HG02678 (cell line): ENCODE measurements at regions not wholly inside any gene's neighbourhood (a gene's known extent, or its start where the extent isn't known, plus 50 kb on each side); places are given as distances from the start of the nearest gene placed in this dataset.
"Not testable (repeated sequence)": the region's sequence is repeated elsewhere in the genome, so short reads cannot be mapped to it uniquely, and the experiment has no call there.

Experiments used
- ATAC-seq: cut with Tn5 transposase; IDR thresholded peaks from one replicate; pipeline ENCODE4 v1.9.1; 2021; ENCODE audit warnings: mild to moderate bottlenecking, moderate library complexity; ENCODE audit not compliant: unreplicated experiment

DNA sequence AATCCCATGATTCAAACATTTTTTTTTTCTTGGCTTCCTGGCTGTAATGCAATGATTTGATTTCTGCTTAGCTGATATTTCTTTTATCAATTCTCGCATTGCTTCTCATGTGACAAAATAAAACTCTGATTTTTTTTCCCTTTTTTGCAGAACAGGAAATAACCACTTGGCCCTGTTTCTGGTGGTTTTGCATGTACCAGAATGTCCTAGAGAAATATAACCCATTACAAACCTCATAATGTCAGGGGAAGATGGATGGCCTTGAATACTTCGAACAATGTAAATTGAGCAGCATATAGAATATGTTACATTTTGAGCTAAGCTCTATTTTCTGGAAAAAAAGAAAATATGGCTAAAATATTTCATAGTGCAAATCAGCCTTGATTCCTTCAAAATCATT lies 275.6 kb downstream of the RAP2B start:
- no peak for ATAC-seq

DNA sequence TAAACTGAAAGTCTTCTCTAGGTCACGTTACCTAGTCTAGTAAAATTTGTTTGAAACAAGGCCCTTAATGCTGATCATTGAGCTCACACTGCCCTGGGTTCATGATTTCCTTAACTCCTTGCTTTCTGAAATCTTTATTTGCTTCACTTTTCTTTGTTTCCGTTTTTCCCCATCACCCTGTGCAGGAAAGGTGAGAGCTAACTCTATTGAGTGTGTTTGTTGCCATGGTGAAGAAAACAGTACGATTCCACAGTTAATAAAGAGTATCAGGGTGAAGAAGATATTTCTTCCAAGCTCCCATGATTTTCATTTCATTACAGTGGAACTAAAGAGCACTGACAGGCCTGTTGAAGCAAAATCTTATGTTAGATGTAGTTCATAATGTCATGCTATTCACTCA lies 276.2 kb downstream of the RAP2B start:
- ATAC-seq: no peak

GRCh38 chr3:153439780-153440179 lies 277.8 kb downstream of the RAP2B start:
- ATAC-seq: no peak

DNA sequence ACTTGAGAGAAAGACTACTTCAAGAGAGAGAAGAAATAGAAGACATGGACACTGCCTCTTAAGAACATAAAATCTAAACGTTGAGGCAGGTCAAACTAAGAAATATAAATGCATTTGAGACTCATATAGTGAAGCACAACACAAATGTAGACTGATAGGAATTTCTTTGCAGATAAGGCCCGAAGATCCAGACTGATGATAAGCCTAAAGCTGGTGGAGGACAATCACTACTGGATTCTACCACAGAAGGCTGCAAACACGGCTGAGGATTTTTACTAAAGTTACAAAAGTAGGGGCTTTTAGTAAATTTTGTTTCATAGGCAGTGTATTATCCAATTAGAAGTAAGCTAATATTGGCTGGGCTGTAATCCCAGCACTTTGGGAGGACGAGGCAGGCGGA lies 278.3 kb downstream of the RAP2B start:
- ATAC-seq: no peak

DNA sequence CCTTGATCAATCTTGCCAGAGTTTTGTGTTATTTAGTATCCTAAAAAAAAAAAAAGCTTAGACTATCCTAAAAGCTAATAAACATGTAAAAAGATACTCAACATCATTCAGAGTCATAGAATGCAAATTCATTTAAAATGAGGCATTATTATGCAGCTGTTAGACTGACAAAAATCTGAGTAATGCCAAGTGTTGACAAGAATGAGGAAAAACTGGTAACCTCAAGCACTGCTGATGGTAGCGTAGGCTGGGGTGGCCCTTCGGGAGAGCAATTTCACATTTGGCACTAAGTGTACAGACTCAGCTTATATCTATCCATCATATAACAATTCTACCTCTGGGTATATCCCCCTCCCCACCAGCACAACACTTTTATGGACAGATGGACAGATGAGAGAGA lies 280.4 kb downstream of the RAP2B start:
- no peak for ATAC-seq

- ATAC-seq: no peak
These were observed 280.9 kb downstream of the RAP2B start for GRCh38 chr3:153442799-153443487.

DNA sequence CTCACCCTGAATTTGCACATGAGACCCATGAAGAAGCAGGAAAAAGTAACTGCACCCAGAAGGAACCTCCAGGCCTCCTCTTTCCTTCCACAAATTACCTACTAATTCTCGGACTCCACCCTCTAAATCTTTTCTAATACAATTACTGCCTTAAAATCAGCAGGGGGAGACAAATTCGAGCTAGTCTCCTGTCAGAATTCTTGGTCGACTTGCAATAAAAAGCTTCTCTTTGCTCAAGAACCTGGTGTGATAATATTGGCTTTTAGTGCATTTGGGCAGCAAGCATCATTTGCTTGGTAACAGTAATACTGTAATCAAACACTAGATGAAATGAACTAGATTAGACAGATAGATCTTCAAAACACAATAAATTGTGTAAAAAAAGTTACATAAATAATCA lies 281.9 kb downstream of the RAP2B start:
- ATAC-seq: no peak

DNA sequence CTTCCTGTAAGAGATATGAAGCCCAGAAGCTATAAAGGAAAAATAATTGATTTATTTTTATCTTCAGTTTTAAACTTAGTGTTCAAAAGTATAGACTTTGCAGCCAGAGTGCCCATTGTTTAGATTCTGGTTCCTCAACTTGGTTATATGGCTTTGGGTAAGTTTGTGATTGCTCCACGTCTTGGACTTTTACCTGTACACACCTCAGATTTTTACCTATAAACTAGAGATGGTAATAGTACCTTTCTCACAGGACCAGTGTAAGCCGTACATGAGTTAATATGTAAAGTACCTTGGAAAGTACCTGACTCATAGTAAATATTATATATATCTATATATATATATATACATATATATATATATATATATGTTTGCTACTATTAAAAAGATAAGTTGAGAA lies 283.8 kb downstream of the RAP2B start:
- ATAC-seq: no peak

DNA sequence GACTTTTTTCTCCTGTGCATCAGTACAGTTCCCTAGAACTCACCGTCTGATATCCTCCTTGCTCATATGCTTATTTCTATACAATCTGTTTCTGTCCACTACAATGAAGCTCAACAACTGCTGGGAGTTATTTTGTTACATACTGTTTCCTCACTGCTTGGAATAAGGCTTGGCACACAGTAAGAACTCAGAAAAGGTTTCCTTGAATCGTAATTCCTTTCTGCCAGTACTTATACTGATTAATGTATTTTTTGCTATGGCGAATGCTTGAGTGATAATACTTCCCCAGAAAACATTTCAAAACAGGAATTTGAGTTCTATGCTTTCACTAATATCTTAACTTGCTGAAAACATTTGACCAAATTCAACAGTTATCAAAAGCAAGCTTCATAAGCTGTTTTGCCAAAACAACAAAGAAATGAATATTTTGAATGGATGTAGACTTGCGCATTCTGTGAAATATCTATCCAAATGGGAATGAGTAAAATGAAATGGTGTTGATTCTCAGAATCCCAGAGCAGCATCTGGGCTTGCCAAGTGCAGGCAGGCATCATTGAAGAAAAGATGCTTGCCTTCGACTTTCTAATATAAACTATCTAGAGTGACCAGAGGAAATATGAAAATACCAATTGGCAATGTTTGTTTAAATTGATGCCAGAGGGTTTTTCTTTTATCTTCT lies 286.3 kb downstream of the RAP2B start:
- ATAC-seq: no peak

- ATAC-seq: no peak
These were observed 295.0 kb downstream of the RAP2B start for GRCh38 chr3:153456833-153457545.

GRCh38 chr3:153458881-153459280 lies 296.9 kb downstream of the RAP2B start:
- no peak for ATAC-seq

GRCh38 chr3:153462545-153462944 lies 300.5 kb downstream of the RAP2B start:
- no peak for ATAC-seq

- ATAC-seq: no peak
These were observed 301.9 kb downstream of the RAP2B start for GRCh38 chr3:153463895-153464294.

- ATAC-seq: no peak
These were observed 307.1 kb downstream of the RAP2B start for GRCh38 chr3:153469162-153469561.

GRCh38 chr3:153484842-153485241 lies 322.8 kb downstream of the RAP2B start:
- ATAC-seq: no peak

DNA sequence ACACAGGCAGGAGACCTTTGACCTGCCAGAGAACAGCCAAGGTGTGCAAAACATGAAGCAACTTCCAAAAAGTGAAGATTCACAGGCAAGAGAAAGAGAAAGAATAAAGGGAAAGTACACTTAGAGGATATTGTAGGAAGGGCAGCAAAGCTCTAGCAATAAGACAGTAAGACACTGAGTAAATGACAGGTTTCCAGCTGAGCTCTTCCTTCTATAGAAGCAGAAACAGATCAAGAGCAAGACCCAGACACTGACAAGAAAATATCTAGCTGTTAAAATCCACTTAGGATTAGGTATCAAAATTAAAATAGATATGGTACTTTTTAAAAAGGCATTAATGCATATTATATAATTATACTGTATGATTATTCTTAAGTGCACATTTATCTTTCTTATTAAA lies 333.4 kb downstream of the RAP2B start:
- ATAC-seq: no peak

DNA sequence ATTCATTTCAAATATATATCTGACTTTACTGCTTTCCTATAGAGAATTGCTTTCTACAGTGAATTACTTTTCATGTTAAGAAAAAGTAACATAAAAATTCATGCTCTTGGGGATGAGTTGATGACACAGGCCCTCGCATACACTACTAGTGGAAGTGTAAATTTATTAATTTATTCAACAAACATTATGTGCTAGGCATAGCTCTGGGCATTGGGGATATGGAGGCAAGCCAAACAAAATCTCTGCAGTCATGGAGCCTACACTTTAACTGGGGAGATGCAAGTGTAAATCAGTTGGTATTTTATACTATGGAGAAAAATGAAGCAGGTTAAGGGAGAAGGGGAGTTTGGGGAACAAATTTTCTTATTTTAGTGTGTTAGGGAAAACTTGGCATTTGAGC lies 340.7 kb downstream of the RAP2B start:
- no peak for ATAC-seq

GRCh38 chr3:153503873-153504272 lies 341.8 kb downstream of the RAP2B start:
- ATAC-seq: no peak

DNA sequence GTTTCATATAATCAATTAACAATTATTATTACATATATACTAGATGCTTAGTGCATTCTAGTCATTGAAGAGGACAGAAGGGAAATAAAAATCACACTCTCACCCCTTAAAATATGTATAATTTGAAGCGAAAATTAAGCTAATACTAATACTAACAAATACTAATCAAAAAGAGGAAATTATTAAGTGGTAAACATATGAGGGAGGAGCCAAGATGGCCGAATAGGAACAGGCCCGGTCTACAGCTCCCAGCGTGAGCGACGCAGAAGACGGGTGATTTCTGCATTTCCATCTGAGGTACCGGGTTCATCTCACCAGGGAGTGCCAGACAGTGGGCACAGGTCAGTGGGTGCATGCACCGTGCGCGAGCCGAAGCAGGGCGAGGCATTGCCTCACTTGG lies 344.2 kb downstream of the RAP2B start:
- ATAC-seq: not testable (repeated sequence)

- not testable (repeated sequence) for ATAC-seq
These were observed 344.7 kb downstream of the RAP2B start for GRCh38 chr3:153506686-153507085.

GRCh38 chr3:153513236-153513635 lies 351.2 kb downstream of the RAP2B start:
- ATAC-seq: no peak

- no peak for ATAC-seq
These were observed 366.4 kb downstream of the RAP2B start for GRCh38 chr3:153528473-153528872.
